ENCODE measurements at regions not wholly inside any gene's neighbourhood (a gene's known extent, or its start where the extent isn't known, plus 50 kb on each side); places are given as distances from the start of the nearest gene placed in this dataset.

DNA sequence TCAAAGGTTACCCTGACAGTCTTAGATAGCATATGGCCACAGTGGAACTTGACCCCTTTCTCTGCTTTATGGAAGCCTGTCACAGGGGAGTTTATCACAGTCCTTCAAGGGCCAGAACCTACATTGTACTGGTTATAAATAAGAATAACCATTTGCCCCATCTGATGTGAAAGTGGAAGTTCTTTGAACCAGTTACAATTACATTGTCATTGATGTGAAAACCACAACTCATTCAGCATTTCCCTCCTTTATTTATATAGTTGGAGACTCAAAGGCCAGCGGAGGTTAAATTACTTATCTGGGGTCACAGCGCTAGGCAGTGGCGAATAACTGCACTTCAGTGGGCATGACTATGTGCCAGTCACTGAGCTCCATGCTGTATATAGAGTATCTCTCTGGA is 60.5 kb upstream of the TBC1D5 start:
- no peak for TF ChIP-seq ZNF232 (CRISPR knock-in tag; IDR thresholded peaks at IDR 0.05)
- TF ChIP-seq ETV6 (CRISPR knock-in tag; IDR thresholded peaks at IDR 0.05): no peak
- TF ChIP-seq, protein P1, sequence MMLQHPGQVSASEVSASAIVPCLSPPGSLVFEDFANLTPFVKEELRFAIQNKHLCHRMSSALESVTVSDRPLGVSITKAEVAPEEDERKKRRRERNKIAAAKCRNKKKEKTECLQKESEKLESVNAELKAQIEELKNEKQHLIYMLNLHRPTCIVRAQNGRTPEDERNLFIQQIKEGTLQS (CRISPR knock-in tag; conservative IDR thresholded peaks at IDR 0.05): no peak

Measured in WTC11 (cell line).